Stimulated activated CD4-positive, alpha-beta T cell treated with anti-CD3 and anti-CD28 coated beads, TNF-alpha, amount 100 ng/mL, for 1 hour (primary cell): ENCODE measurements at regions not wholly inside any gene's neighbourhood (a gene's known extent, or its start where the extent isn't known, plus 50 kb on each side); places are given as distances from the start of the nearest gene placed in this dataset.

Experiments used
- DNase-seq, 3 donors: peaks; one replicate each; pipeline ENCODE4 v3.0.0-alpha.2; 2020; ENCODE audit warnings: low read depth in 3 of 3, low spot score in 1 of 3

- DNase-seq, result no peak
These were observed 349.2 kb upstream of the MCTP2 start for GRCh38 chr15:93882141-93882540.

DNA sequence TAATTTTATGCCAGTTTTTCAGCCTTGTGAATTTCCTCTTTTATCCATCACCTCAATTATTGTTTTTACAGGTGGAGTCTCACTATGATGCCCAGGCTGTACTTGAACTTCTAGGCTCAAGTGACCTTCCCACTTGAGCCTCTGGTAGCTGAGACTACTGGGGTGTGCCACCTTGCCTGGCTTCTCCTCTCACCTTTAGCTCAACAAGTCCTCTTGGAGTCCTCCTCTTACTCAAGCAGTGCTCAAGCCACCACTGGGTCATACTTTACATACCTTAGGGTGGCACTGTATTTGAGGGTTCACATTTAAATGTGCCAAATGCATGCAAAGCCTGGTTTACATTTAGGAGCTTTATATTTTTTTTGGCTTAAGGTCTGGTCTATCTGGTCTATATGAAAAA lies 350.1 kb upstream of the MCTP2 start:
- no peak for DNase-seq

- DNase-seq, result no peak
These were observed 351.0 kb upstream of the MCTP2 start for GRCh38 chr15:93880358-93880757.

GRCh38 chr15:93870583-93870982 lies 360.8 kb upstream of the MCTP2 start:
- DNase-seq, result no peak

DNA sequence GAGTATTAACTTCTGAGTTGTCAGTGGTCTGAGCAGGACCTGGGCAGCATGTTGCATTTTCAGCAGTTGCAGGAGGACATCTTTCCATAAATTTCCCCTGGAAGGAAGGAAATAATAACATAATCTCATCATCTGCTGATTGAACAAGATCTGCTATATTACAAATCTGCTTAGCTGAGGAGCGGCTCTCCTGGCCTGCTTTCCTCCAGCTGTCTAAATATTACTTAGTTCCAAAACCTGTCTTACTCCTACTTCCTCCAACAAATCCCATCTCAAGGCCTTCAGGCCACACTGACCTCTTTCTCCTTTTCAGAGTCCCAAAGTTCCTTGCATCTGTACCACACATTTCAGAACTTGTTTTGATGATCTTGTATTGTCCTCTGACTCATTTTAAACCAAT lies 364.4 kb upstream of the MCTP2 start:
- no peak for DNase-seq

GRCh38 chr15:93866476-93866875 lies 364.9 kb upstream of the MCTP2 start:
- DNase-seq, result no peak

DNA sequence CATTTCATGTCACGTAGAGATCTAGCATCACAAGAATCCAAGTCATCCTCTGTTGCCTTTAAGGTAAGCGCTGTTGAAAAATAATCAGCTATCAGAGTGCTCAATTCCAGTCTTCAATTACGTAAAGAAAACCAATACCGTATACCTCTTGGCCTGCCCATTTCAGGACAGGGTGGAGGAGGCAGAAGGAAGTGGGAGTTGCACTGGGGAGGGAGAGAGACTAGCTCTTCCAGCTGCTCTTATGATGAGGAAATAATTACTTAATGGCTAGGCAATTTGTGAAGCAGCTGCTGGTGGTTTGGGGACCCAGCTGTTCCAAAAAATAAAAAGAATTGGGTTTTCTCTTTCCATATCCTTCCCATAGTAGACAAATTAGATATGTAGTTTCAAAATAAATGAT lies 365.8 kb upstream of the MCTP2 start:
- no peak for DNase-seq

GRCh38 chr15:93862791-93863190 lies 368.6 kb upstream of the MCTP2 start:
- no peak for DNase-seq

DNA sequence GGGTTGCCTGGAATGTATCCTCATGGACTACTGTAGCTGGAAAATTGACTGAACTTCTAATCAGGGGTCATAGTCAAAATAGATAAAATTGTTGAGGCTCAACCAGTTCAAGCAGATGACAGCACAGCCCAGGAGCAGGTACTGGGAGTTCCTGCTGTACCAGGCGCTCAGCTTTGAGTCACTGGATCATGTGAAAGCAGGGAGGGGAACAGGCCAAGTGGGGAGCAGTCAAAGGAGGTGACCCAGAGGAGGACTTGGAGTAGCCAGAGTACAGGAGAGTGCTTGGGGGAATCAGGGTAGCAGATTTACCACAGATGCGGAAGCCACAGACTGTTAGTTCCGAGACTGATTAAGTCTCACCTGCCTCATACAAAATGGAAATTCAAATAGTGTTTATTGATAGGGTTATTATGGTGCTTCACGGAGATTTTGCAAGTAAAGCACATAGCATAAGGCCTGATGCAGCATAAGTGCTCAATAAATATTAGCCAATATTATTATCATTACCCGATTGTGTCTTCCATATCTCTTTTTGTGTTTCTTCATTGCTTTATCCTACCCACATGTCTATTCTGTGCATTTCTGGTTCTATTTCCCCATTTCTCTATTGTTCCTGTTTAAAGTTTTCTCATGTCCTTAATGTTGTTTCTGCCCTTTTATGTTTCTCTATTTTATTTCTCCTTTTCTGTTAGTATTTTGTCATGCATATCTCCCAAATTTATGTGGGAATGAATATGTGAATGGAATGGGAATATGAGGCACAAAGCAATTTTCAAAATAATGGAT lies 369.2 kb upstream of the MCTP2 start:
- DNase-seq, result no peak

- no peak for DNase-seq
These were observed 369.9 kb upstream of the MCTP2 start for GRCh38 chr15:93861413-93861812.

GRCh38 chr15:93860701-93861100 lies 370.7 kb upstream of the MCTP2 start:
- DNase-seq, result no peak

- no peak for DNase-seq
These were observed 372.2 kb upstream of the MCTP2 start for GRCh38 chr15:93859176-93859575.

- no peak for DNase-seq
These were observed 376.1 kb upstream of the MCTP2 start for GRCh38 chr15:93855181-93855826.

GRCh38 chr15:93854088-93854487 lies 377.3 kb upstream of the MCTP2 start:
- DNase-seq, result no peak

DNA sequence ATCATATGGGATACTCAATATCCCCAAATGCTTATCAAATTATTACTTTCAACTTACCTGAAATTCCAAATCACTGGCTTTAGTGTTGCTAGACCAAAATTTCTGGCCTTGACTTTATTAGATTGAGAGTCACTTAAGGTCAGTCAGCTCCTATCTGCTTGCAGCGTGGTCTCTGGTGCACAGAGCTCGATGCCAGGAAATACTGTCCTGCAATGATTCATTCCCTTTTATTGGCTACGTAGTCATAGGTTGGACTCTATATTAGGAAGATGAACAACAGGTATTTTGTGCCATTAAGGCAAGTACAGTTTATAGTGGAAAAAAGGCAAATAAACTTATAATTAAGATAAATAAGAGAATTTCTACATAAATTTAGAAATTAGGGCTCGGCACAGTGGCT lies 378.6 kb upstream of the MCTP2 start:
- DNase-seq, result no peak

GRCh38 chr15:93848490-93848889 lies 382.9 kb upstream of the MCTP2 start:
- no peak for DNase-seq

- no peak for DNase-seq
These were observed 383.3 kb upstream of the MCTP2 start for GRCh38 chr15:93848076-93848475.

DNA sequence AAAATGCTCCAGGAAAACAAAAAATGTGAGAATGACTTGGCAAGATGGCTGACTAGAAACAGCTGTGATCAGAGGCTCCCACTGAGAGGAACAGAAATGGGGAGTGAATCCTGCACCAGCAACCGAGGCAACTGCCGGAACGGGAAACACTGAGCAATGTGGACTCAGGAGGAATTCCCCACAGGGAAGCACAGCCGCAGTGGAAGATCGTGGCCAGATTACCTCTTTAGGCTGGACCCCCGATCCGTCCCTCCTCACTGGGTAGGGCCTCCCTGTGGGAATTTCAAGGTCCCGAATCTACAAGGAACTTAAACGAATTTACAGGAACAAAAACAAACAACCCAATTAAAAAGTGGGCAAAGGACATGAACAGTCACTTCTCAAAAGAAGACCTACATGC lies 385.2 kb upstream of the MCTP2 start:
- DNase-seq, result no peak

GRCh38 chr15:93837450-93837849 lies 393.9 kb upstream of the MCTP2 start:
- DNase-seq, result no peak

- no peak for DNase-seq
These were observed 396.0 kb upstream of the MCTP2 start for GRCh38 chr15:93835344-93835743.

- DNase-seq, result no peak
These were observed 399.7 kb upstream of the MCTP2 start for GRCh38 chr15:93831641-93832040.

GRCh38 chr15:93830221-93831080 lies 400.9 kb upstream of the MCTP2 start:
- DNase-seq, result no peak
